ENCODE measurements at regions not wholly inside any gene's neighbourhood (a gene's known extent, or its start where the extent isn't known, plus 50 kb on each side); places are given as distances from the start of the nearest gene placed in this dataset.

DNA sequence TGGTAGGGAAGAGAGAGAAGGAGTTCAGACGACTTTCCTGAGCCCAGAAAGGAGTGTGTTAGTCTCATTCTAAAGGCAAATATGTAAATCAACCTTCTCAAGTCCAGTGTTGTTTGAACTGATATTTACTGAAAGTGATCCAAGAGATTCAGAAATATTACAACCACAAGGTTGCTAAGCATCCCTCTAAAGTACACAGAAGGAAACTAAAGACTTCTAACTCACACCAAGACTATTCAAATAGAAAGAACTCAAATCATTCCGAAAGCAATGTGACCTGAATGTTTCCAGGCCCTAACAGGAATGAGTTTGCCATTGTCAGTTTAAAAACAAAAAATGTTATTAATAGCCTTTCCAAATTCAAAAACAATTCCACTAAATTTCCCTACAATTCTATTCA lies 56.9 kb upstream of the VGLL3 start:
- H3K27ac ChIP-seq (ENCODE audit: low read depth, low read length): no peak overlapping the region
- FAIRE-seq (no peak), DNase-seq (ENCODE audit: low read depth in 1 of 2, low spot score in 2 of 2) (no peak)
- no peak overlapping the region for H3K56ac ChIP-seq (replicated peaks; ENCODE audit: insufficient read length, low read depth, low read length)
- no peaks in the 10 kb centered on the region for H4K20me1 ChIP-seq (replicated peaks in 1 of 2; ENCODE audit: control insufficient read depth in 1 of 2, insufficient read depth in 2 of 2, low read length in 2 of 2)
- no peak overlapping the region for H3K4me2 ChIP-seq (ENCODE audit: insufficient read depth in 1 of 2, low read depth in 2 of 2, low read length in 2 of 2)
- H3K79me2 ChIP-seq (ENCODE audit: control insufficient read depth in 1 of 2, insufficient read depth in 2 of 2, low read length in 2 of 2): no peaks in the 10 kb centered on the region
- no peak overlapping the region for H3K9ac ChIP-seq (replicated peaks in 1 of 4; ENCODE audit: extremely low read depth in 1 of 4, low read depth in 3 of 4, low read length in 3 of 4)
- 0 out of 2 replicates have a peak overlapping the region, but pooled peaks have one; percentile 49 for H2AFZ ChIP-seq (ENCODE audit: low read length)
- no peaks in the 10 kb centered on the region for H3K79me1 ChIP-seq (ENCODE audit: low read depth, low read length)
- H3K4ac ChIP-seq (replicated peaks; ENCODE audit: insufficient read length, low read depth, low read length): no peak overlapping the region
- H2BK5ac ChIP-seq (ENCODE audit: low read depth, low read length): no peak overlapping the region
- H3K14ac ChIP-seq (ENCODE audit: insufficient read length): no peak overlapping the region
- CTCF ChIA-PET (ENCODE audit: partially characterized antibody): no interaction called here
- POLR2A ChIA-PET (ENCODE audit: partially characterized antibody): interaction anchor here (0.6 kb wide), 1 partner anchor 36 kb away, joined by 3 read pairs; no protein-coding TSS in a partner anchor
- H4K91ac ChIP-seq (replicated peaks; ENCODE audit: insufficient read length, low read length): no peak overlapping the region
- WGBS, 2 experiments (ENCODE audit: extremely low coverage in 1 of 2, insufficient coverage in 1 of 2, insufficient read length in 1 of 2, insufficient replicate concordance in 2 of 2, low coverage in 1 of 2, low lambda C conversion rate in 2 of 2, missing lambda C conversion rate in 1 of 2): 89% methylated on average over 2 of the region's 2 CpGs; no CpG with 5 or more reads in 1 of the 2 experiments
- H3K23me2 ChIP-seq (ENCODE audit: low read depth, low read length): no peaks in the 10 kb centered on the region
- H4K8ac ChIP-seq (ENCODE audit: extremely low read depth, insufficient read depth, low read length): no peak overlapping the region
- no peak overlapping the region for H2BK120ac ChIP-seq (replicated peaks; ENCODE audit: low read depth, low read length)
- no peak overlapping the region for H3K18ac ChIP-seq (ENCODE audit: extremely low read depth, low read length)
- H3K9me3 ChIP-seq (ENCODE audit: insufficient read depth in 2 of 2, low read depth in 1 of 2, low read length in 1 of 2): no peaks in the 10 kb centered on the region; a peak in 1 of 4 replicates
- no peak overlapping the region for H2BK15ac ChIP-seq (ENCODE audit: low read length)
- H3K4me3 ChIP-seq (ENCODE audit: extremely low read depth in 1 of 4, insufficient read depth in 2 of 4, low read depth in 3 of 4, low read length in 4 of 4): no peak overlapping the region
- H3K27me3 ChIP-seq (replicated peaks in 1 of 4; ENCODE audit: control insufficient read depth in 3 of 4, extremely low read depth in 1 of 4, insufficient read depth in 3 of 4, low read length in 3 of 4): no peaks in the 10 kb centered on the region
- no peak overlapping the region for H2AK5ac ChIP-seq (ENCODE audit: low read depth, low read length)
- H3K4me1 ChIP-seq (replicated peaks in 1 of 4; ENCODE audit: control insufficient read depth in 3 of 4, insufficient read depth in 4 of 4, low read length in 3 of 4): no peaks in the 10 kb centered on the region
- H4K5ac ChIP-seq (ENCODE audit: insufficient read length, low read depth, low read length): no peak overlapping the region
- H2BK12ac ChIP-seq (ENCODE audit: low read depth, low read length): no peak overlapping the region
- H3K36me3 ChIP-seq (ENCODE audit: control insufficient read depth in 2 of 4, insufficient read depth in 4 of 4, low read length in 3 of 4): no peaks in the 10 kb centered on the region
- no peak overlapping the region for H3K23ac ChIP-seq (ENCODE audit: insufficient read length)
- no peak overlapping the region for H2BK20ac ChIP-seq (ENCODE audit: low read length)
- TF ChIP-seq CBX8 (IDR thresholded peaks at IDR 0.05; ENCODE audit: borderline replicate concordance, low read depth, low read length): no peak
- no peak for TF ChIP-seq PHF8 (conservative IDR thresholded peaks at IDR 0.05; ENCODE audit: low read depth, low read length)
- no peak for TF ChIP-seq BRCA1 (IDR thresholded peaks at IDR 0.05; ENCODE audit: low read depth, low read length)
- no peak for TF ChIP-seq BCL11A (IDR thresholded peaks at IDR 0.05; ENCODE audit: low read depth in 2 of 2, low read length in 2 of 2)
- TF ChIP-seq KDM5A (IDR thresholded peaks at IDR 0.05; ENCODE audit: low read length): no peak
- TF ChIP-seq SIX5 (IDR thresholded peaks at IDR 0.05; ENCODE audit: low read depth, low read length): no peak
- no peak for TF ChIP-seq TBP (IDR thresholded peaks at IDR 0.05; ENCODE audit: low read depth, low read length)
- no peak for TF ChIP-seq ZNF274 (IDR thresholded peaks at IDR 0.05; ENCODE audit: borderline replicate concordance, extremely low read depth, low read length)
- no peak for TF ChIP-seq CBX5 (IDR thresholded peaks at IDR 0.05; ENCODE audit: low read depth, low read length)
- no peak for TF ChIP-seq SAP30 (IDR thresholded peaks at IDR 0.05; ENCODE audit: insufficient read depth, insufficient replicate concordance, low read length)
- no peak for TF ChIP-seq TAF7 (optimal IDR thresholded peaks at IDR 0.05; ENCODE audit: borderline replicate concordance, low read depth, low read length)
- TF ChIP-seq RFX5 (IDR thresholded peaks at IDR 0.05; ENCODE audit: borderline replicate concordance, low read depth, low read length): no peak
- no peak for TF ChIP-seq HDAC6 (IDR thresholded peaks at IDR 0.05; ENCODE audit: low read depth, low read length)
- no peak for TF ChIP-seq TAF1 (IDR thresholded peaks at IDR 0.05; ENCODE audit: low read depth, low read length)
- TF ChIP-seq, protein P1, sequence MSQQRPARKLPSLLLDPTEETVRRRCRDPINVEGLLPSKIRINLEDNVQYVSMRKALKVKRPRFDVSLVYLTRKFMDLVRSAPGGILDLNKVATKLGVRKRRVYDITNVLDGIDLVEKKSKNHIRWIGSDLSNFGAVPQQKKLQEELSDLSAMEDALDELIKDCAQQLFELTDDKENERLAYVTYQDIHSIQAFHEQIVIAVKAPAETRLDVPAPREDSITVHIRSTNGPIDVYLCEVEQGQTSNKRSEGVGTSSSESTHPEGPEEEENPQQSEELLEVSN (IDR thresholded peaks at IDR 0.05): no peak

Data from H1 (cell line).